ENCODE measurements at regions not wholly inside any gene's neighbourhood (a gene's known extent, or its start where the extent isn't known, plus 50 kb on each side); places are given as distances from the start of the nearest gene placed in this dataset.

DNA sequence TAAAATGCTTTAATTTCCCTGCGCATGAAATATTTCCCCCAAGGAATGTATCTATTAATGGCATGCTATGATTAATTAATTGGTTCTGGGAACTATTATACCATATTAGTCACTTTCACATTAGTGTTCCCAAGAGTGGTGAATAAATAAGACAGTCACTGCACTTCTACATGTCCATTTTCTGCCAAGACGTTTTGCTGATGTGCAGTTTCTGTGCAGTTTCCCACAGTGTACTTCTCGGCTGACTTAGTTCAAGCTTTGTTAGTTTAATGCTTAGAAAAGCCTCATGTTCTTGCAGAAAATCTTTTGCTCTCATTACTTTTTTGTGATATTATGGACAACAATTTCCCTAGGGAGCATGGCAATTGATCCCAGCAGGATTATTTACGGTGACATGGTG is 1014.5 kb downstream of the BRINP3 start:
- TF ChIP-seq, protein P1, sequence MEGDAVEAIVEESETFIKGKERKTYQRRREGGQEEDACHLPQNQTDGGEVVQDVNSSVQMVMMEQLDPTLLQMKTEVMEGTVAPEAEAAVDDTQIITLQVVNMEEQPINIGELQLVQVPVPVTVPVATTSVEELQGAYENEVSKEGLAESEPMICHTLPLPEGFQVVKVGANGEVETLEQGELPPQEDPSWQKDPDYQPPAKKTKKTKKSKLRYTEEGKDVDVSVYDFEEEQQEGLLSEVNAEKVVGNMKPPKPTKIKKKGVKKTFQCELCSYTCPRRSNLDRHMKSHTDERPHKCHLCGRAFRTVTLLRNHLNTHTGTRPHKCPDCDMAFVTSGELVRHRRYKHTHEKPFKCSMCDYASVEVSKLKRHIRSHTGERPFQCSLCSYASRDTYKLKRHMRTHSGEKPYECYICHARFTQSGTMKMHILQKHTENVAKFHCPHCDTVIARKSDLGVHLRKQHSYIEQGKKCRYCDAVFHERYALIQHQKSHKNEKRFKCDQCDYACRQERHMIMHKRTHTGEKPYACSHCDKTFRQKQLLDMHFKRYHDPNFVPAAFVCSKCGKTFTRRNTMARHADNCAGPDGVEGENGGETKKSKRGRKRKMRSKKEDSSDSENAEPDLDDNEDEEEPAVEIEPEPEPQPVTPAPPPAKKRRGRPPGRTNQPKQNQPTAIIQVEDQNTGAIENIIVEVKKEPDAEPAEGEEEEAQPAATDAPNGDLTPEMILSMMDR (IDR thresholded peaks at IDR 0.05): no peak
- TF ChIP-seq POLR2A (IDR thresholded peaks at IDR 0.05): no peak

Data from right lobe of liver (tissue), 4 donors.